ENCODE measurements at regions not wholly inside any gene's neighbourhood (a gene's known extent, or its start where the extent isn't known, plus 50 kb on each side); places are given as distances from the start of the nearest gene placed in this dataset.

DNA sequence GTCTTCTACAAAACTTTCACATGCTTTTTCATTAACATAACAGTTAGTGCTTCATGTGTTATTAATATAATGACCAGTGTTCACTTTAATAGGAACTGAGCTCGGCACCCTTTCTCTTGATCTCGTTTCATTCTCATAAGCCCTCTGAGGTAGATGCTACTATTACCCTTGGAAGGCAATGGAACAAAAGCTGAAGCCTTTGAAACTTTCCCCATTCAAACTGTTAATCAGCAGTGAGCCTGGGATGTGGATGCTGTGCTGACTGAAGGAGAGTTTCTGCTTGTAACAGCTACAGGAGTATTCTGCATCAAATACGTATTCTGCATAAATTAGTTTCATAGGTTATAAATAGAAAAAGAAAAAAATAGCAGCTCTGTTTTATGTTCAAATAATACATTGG lies 904.0 kb upstream of the CDH2 start:
- H3K9me3 ChIP-seq (ENCODE audit: control insufficient read depth, insufficient read depth, low read depth, low read length): no peaks in the 10 kb centered on the region
- TF ChIP-seq BCL11A (tag by site-specific recombination; IDR thresholded peaks at IDR 0.05; ENCODE audit: low read depth): no peak
- H3K36me3 ChIP-seq (ENCODE audit: control insufficient read depth in 2 of 2, insufficient read depth in 1 of 2, low read length in 2 of 2): no peaks in the 10 kb centered on the region
- CTCF ChIA-PET: interaction anchor here (0.6 kb wide), 1 partner anchor 20 kb away, joined by 3 read pairs; no protein-coding TSS in a partner anchor
- H3K4me1 ChIP-seq (ENCODE audit: control insufficient read depth, insufficient read depth, low read length): no peaks in the 10 kb centered on the region
- POLR2A ChIA-PET: no interaction called here
- H3K4me3 ChIP-seq (ENCODE audit: low read depth, low read length): no peak overlapping the region
- H3K27ac ChIP-seq (ENCODE audit: extremely low read depth, low read depth, low read length): no peak overlapping the region

DNA sequence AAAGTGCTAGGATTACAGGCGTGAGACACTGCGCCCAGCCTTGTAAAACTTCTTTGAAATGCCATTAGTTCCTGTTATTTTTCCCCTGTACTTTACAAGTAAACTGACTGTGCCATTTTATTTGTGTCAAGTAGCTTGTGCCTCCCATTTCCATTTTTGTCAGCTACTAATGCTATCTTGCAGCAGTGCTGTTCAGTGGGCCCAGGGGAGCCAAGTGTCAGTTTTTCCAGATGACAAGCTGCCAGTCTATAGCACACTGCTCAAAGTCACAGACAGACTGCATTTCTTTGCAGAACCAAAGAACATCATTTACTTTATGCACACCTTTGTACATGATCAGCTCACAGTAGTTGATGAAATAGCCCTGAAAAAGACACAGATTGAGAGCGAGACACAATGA lies 901.3 kb upstream of the CDH2 start:
- CTCF ChIA-PET: no interaction called here
- H3K4me1 ChIP-seq (ENCODE audit: control insufficient read depth, insufficient read depth, low read length): no peaks in the 10 kb centered on the region
- H3K9me3 ChIP-seq (ENCODE audit: control insufficient read depth, insufficient read depth, low read depth, low read length): no peaks in the 10 kb centered on the region
- POLR2A ChIA-PET: no interaction called here
- H3K27ac ChIP-seq (ENCODE audit: extremely low read depth, low read depth, low read length): no peak overlapping the region
- TF ChIP-seq ZBTB48 (tag by site-specific recombination; IDR thresholded peaks at IDR 0.05) (no peak), ZEB2 (tag by site-specific recombination; IDR thresholded peaks at IDR 0.05) (no peak), ZSCAN23 (tag by site-specific recombination; IDR thresholded peaks at IDR 0.05) (no peak), ZNF777 (tag by site-specific recombination; IDR thresholded peaks at IDR 0.05; ENCODE audit: borderline replicate concordance) (no peak), ZNF302 (tag by site-specific recombination; IDR thresholded peaks at IDR 0.05; ENCODE audit: low read depth) (no peak), ZNF707 (tag by site-specific recombination; IDR thresholded peaks at IDR 0.05) (no peak)
- TF ChIP-seq, protein P1, sequence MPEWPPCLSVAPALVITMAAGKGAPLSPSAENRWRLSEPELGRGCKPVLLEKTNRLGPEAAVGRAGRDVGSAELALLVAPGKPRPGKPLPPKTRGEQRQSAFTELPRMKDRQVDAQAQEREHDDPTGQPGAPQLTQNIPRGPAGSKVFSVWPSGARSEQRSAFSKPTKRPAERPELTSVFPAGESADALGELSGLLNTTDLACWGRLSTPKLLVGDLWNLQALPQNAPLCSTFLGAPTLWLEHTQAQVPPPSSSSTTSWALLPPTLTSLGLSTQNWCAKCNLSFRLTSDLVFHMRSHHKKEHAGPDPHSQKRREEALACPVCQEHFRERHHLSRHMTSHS (tag by site-specific recombination; IDR thresholded peaks at IDR 0.05): no peak
- no peak overlapping the region for H3K4me3 ChIP-seq (ENCODE audit: low read depth, low read length)
- H3K36me3 ChIP-seq (ENCODE audit: control insufficient read depth in 2 of 2, insufficient read depth in 1 of 2, low read length in 2 of 2): no peaks in the 10 kb centered on the region

DNA sequence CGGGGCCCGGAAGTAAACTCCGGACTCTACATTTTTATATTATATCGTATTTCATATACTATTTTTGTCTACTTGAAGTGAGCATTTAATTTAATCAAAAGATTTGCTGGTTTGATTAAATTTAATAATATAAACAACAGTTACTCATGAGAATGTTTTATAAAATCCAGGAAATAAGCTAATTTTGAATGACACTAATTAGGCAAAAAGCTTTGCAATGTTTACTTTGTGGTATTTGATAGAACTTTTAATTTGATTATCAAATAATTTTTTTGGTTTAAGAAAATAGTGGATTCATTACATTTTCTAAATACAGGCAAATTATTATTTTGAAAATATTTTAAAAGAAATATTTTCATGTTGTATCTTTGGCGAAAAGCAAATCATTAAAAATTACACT lies 900.4 kb upstream of the CDH2 start:
- Histone ChIP-seq H3K9me3 (ENCODE audit: control insufficient read depth, insufficient read depth, low read depth, low read length) (no peaks in the 10 kb centered on the region), H3K4me3 (ENCODE audit: low read depth, low read length) (no peak overlapping the region), H3K4me1 (ENCODE audit: control insufficient read depth, insufficient read depth, low read length) (no peaks in the 10 kb centered on the region), H3K36me3 (ENCODE audit: control insufficient read depth in 2 of 2, insufficient read depth in 1 of 2, low read length in 2 of 2) (no peaks in the 10 kb centered on the region), H3K27ac (ENCODE audit: extremely low read depth, low read depth, low read length) (no peak overlapping the region)
- TF ChIP-seq ZNF561 (tag by site-specific recombination; IDR thresholded peaks at IDR 0.05; ENCODE audit: borderline replicate concordance) (no peak), KLF7 (tag by site-specific recombination; IDR thresholded peaks at IDR 0.05; ENCODE audit: borderline replicate concordance) (no peak), SCRT2 (tag by site-specific recombination; IDR thresholded peaks at IDR 0.05) (no peak), ZNF600 (tag by site-specific recombination; IDR thresholded peaks at IDR 0.05) (no peak), GLIS1 (tag by site-specific recombination; IDR thresholded peaks at IDR 0.05) (no peak), ZNF223 (tag by site-specific recombination; IDR thresholded peaks at IDR 0.05) (no peak), ZNF155 (tag by site-specific recombination; IDR thresholded peaks at IDR 0.05) (no peak)
- TF ChIP-seq, protein P2, sequence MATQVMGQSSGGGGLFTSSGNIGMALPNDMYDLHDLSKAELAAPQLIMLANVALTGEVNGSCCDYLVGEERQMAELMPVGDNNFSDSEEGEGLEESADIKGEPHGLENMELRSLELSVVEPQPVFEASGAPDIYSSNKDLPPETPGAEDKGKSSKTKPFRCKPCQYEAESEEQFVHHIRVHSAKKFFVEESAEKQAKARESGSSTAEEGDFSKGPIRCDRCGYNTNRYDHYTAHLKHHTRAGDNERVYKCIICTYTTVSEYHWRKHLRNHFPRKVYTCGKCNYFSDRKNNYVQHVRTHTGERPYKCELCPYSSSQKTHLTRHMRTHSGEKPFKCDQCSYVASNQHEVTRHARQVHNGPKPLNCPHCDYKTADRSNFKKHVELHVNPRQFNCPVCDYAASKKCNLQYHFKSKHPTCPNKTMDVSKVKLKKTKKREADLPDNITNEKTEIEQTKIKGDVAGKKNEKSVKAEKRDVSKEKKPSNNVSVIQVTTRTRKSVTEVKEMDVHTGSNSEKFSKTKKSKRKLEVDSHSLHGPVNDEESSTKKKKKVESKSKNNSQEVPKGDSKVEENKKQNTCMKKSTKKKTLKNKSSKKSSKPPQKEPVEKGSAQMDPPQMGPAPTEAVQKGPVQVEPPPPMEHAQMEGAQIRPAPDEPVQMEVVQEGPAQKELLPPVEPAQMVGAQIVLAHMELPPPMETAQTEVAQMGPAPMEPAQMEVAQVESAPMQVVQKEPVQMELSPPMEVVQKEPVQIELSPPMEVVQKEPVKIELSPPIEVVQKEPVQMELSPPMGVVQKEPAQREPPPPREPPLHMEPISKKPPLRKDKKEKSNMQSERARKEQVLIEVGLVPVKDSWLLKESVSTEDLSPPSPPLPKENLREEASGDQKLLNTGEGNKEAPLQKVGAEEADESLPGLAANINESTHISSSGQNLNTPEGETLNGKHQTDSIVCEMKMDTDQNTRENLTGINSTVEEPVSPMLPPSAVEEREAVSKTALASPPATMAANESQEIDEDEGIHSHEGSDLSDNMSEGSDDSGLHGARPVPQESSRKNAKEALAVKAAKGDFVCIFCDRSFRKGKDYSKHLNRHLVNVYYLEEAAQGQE (tag by site-specific recombination; IDR thresholded peaks at IDR 0.05): no peak
- CTCF ChIA-PET: no interaction called here
- POLR2A ChIA-PET: no interaction called here

DNA sequence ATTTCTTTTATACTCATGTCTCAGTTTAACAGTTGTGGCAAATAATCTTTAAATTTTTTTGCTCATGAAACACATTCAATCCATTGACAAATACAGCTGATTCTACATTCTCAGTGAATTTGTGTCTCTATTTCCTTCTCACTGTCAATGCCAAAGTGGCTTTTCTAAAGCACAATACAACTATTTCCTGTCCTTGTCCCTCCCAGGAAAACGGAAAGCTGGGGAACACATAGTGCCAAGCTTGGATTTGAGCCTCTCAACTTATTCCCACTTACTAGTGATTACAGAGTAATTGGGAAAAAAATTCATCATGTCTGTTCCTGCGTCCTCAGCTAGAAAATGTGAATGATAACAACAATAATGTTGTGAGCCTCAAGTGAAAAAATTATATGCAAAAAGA lies 899.7 kb upstream of the CDH2 start:
- no peaks in the 10 kb centered on the region for H3K4me1 ChIP-seq (ENCODE audit: control insufficient read depth, insufficient read depth, low read length)
- CTCF ChIA-PET: interaction anchor here (0.6 kb wide), 1 partner anchor 356 kb away, joined by 3 read pairs; no protein-coding TSS in a partner anchor
- no peaks in the 10 kb centered on the region for H3K36me3 ChIP-seq (ENCODE audit: control insufficient read depth in 2 of 2, insufficient read depth in 1 of 2, low read length in 2 of 2)
- H3K27ac ChIP-seq (ENCODE audit: extremely low read depth, low read depth, low read length): no peak overlapping the region
- H3K9me3 ChIP-seq (ENCODE audit: control insufficient read depth, insufficient read depth, low read depth, low read length): no peaks in the 10 kb centered on the region
- TF ChIP-seq, protein P3, sequence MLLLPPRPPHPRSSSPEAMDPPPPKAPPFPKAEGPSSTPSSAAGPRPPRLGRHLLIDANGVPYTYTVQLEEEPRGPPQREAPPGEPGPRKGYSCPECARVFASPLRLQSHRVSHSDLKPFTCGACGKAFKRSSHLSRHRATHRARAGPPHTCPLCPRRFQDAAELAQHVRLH (tag by site-specific recombination; IDR thresholded peaks at IDR 0.05): no peak
- TF ChIP-seq ZNF341 (tag by site-specific recombination; IDR thresholded peaks at IDR 0.05; ENCODE audit: low read depth) (no peak), ZNF391 (tag by site-specific recombination; IDR thresholded peaks at IDR 0.05; ENCODE audit: borderline replicate concordance, low read depth) (no peak), ZNF747 (tag by site-specific recombination; IDR thresholded peaks at IDR 0.05) (no peak), ZNF777 (tag by site-specific recombination; IDR thresholded peaks at IDR 0.05; ENCODE audit: borderline replicate concordance) (no peak), REPIN1 (tag by site-specific recombination; IDR thresholded peaks at IDR 0.05; ENCODE audit: low read depth) (no peak)
- TF ChIP-seq, protein P4, sequence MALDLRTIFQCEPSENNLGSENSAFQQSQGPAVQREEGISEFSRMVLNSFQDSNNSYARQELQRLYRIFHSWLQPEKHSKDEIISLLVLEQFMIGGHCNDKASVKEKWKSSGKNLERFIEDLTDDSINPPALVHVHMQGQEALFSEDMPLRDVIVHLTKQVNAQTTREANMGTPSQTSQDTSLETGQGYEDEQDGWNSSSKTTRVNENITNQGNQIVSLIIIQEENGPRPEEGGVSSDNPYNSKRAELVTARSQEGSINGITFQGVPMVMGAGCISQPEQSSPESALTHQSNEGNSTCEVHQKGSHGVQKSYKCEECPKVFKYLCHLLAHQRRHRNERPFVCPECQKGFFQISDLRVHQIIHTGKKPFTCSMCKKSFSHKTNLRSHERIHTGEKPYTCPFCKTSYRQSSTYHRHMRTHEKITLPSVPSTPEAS (tag by site-specific recombination; IDR thresholded peaks at IDR 0.05): no peak
- H3K4me3 ChIP-seq (ENCODE audit: low read depth, low read length): no peak overlapping the region
- POLR2A ChIA-PET: no interaction called here
